ENCODE measurements at regions not wholly inside any gene's neighbourhood (a gene's known extent, or its start where the extent isn't known, plus 50 kb on each side); places are given as distances from the start of the nearest gene placed in this dataset.
"Not testable (repeated sequence)": the region's sequence is repeated elsewhere in the genome, so short reads cannot be mapped to it uniquely, and the experiment has no call there.

DNA sequence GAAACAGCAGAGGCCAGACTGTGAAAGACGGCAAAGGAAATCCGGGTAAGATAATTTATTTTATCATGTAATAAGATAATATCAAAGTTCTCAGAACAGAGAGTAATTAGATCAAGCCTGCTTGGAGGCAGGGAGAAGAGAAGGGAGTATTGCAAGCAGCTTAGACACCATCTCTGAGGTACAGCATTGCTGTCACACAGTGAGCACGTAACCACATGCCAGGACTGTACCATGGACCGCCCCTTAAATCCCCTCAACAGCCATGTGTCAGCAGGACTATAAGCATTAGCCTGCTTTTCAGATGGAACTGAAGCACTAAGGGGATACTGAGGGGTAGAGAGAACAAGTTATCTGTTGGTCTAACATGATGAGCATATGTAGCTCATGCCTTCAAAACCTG is 141.5 kb downstream of the C6orf118 start:
- DNase-seq (ENCODE audit: low read depth): no peak

DNA sequence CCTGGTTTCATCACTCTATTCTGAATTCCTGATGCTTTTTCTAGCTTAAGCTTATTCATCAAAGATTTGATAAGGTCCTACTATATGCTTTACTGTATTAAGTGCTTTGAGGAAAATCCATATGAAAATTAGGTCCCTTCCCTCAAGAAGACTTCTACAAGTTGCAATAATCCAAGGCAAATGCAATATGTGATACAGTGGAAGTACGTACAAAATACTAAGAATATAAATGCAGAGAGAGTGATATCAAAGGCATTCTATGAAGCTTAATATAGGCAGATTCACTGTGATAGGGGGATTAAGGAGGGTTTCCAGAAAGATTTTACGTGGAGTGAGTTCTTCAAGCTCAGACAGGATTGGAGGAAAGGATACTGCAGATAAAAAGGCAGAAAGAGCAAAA is 142.1 kb downstream of the C6orf118 start:
- DNase-seq (ENCODE audit: low read depth): no peak

DNA sequence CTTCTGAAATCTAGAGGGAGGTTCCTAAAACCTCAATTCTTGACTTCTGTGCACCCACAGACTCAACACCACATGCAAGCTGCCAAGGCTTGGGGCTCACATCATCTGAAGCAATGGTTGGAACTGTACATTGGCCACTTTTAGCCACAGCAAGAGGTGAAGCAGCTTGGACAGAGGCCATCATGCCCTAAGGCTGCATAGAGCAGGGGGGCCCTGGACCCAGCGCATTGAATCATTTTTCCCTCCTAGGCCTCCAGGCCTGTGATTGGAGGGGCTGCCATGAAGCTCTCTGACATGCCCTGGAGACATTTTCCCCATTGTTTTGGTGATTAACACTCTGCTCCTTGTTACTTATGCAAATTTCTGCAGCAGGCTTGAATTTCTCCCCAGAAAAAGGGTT is 145.9 kb downstream of the C6orf118 start:
- no peak for DNase-seq (ENCODE audit: low read depth)

DNA sequence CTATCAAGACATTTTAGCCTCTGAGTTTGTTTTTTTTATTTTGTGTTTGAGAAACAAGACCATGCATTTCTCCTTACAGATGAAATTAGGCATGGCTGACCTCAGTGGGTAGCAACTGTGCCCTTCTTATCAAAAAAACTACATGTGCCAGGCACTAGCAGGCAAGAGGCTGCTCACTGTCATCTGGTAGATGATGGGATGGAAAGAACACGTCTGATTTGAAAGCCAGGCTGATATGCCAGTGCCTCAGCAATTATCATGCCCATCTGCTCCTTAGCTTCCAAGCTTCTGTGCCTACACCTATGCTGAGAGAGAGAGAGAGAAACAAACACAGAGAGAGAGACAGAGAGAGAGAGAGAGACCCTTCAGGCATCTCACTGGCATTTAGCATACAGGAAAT is 149.9 kb downstream of the C6orf118 start:
- no peak for DNase-seq (ENCODE audit: low read depth)

DNA sequence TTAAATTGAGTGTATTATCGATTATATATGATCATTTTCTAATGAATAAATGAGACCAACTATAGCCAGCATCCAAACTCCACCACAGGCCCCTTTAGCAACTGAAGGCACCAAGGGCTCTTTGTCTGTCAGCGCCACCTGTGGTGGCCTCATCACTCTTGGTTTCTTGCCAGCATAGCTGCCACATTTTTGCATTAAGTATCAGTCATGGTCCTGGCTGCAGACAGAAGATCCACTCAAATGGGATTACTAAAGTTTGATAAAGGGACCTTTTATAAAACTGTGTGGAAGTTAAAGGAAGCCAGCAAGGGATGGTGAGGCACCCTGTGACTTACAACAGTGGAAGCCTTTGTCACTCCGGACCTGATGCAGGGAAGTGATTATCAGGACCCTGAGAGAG is 162.9 kb downstream of the C6orf118 start:
- DNase-seq (ENCODE audit: low read depth): no peak

DNA sequence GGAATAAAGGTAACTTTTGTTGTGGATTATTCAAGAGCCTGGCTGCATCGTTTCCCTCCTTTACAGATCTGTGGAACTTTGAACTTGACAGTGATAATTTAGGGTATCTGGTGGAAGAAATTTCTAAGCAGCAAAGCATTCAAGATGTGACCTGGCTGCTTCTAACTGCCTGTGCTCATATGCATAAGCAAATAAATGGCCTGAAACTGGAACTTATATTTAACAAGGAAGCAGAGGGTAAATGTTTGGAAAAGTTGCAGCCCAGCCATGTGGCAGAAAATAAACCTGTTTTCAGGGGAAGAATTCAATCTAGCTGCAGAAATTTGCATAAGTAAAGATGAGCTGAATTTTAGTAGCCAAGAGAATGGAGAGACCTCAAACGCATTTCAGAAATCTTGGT is 173.5 kb downstream of the C6orf118 start:
- DNase-seq (ENCODE audit: low read depth): no peak

DNA sequence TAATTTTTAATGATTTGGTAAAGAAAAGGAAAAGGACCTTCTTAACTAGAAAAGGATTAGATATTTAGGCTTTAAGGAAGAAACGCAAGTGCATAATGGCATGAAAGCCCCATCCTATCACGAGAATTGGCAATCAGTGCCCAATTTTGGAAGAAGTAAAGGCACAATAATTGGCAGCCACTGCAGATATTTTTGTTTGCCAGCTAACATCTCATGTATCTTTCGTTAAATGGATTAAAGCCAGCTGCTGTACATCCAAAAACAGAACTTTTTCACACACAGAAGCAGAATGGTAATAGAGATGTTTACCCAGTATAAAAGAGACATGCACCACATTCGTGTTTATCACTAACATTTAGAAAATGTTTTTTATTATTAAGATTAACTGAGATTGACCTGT is 180.3 kb downstream of the C6orf118 start:
- no peak for DNase-seq (ENCODE audit: low read depth)

DNA sequence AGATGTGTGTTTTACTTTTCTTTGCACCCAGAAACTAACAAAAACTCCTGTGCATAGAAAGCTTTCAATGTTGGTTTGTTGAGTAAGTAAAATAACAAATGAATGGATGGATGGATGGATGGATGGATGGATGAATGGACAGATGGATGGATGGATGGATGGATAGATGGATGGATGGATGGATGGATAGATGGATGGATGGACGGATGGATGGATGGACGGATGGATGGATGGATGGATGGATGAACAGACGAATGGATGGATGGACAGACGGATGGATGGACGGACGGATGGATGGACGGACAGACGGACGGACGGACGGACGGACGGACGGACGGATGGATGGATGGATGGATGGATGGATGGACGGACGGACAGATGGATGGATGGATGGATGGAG is 181.7 kb downstream of the C6orf118 start:
- not testable (repeated sequence) for DNase-seq (ENCODE audit: low read depth)

DNA sequence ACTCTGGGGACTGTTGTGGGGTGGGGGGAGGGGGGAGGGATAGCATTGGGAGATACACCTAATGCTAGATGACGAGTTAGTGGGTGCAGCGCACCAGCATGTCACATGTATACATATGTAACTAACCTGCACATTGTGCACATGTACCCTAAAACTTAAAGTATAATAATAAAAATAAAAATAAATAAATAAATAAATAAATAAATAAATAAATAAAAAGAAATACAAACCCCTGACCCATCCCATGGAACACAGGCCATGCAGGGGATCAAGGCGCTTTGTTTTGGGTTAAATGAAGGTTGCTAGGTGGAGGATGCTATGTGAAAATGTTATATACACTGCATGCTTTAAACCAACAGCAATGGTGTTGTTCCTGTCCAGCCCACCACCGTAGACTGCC is 184.7 kb downstream of the C6orf118 start:
- not testable (repeated sequence) for DNase-seq (ENCODE audit: low read depth)

DNA sequence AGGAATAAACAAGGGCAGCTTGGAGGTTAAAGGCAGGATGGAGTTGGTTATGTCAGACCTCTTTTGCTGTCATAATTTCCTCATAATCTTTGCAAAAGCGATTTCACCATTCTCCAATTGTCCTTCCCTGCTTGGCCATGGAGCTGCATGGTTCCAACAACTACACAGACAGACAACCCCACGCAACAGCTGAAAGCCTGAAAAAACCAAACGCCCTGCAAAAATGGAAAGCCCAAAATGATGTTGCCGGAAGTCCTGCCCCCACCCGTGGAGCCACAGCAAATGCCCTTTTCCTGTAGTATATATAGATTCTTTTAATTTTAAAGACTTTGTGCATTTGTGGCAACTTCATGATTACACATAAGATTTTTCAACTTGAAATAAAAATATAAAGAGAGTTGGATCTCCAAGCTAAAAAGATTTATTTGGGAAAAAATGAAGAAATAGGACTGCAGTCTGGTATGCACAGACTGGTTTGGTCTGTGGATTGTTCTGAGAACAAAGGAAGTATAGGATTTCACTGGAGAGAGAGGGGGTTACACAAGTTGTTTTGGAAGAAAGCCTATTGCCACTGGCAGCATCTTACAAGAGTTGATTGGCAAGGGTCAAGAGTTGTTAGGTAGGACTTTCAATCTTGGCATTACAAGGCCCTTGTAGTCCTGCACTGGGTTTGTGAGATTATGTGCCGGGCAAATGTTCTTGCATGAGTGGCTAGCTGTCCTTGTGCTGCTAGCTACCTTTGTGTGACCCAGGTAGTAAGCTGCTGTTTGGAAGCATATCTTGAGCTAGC is 190.0 kb downstream of the C6orf118 start:
- DNase-seq (ENCODE audit: low read depth): no peak

DNA sequence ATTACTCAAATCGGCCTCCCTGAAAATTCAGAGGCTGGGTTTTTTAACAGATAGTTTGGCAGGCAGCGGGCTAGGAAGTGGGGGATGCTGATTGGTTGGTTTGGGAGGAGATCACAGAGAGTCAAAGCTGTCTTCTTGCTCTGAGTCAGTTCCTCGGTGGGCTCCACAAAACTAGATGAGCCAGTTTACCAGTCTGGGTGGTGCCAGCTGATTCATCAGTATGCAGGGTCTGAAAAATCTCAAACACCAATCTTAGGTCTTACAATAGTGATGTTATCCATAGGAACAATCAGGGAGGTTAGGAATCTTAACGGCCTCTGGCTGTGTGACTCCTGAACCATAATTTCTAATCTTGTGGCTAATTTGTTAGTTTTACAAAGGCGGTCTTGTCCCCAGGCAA is 190.7 kb downstream of the C6orf118 start:
- DNase-seq (ENCODE audit: low read depth): no peak

DNA sequence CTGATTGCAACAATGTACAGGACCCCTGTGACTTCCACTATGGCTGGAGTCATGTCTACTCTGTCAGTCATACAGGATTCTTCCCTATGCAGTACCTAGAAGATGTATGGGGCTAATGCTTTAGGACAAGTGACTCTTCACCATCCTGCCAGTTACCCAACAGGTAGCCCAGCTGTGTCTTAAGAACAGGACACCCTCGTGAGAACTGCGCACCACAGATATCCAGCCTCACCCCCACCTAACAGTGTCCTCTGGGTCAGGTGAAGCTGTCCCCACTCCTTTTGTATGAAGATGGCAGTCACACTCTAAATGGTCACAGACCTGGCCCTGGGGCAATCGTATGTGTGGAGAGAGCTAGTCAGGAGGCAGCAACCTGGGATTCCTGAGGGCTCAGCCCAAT is 191.6 kb downstream of the C6orf118 start:
- no peak for DNase-seq (ENCODE audit: low read depth)

DNA sequence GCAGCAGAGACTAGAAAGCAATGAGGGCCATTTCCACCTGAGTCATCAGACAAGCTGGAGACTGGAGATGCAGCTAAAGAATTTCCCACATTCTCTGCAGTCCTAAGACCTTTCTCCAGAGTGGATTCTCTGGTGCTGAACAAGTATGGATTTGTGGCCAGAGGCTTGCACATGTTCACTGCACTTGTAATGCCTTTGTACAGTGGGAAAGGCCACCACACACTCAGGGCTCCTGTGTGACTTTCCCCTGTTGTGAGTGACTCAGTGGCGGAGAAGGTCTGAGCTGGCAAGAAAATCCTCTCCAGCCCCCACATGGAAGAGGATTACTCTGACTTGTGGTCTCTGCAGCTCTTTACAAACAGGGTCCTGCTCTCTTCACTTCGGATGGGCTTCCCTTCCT is 192.3 kb downstream of the C6orf118 start:
- no peak for DNase-seq (ENCODE audit: low read depth)

DNA sequence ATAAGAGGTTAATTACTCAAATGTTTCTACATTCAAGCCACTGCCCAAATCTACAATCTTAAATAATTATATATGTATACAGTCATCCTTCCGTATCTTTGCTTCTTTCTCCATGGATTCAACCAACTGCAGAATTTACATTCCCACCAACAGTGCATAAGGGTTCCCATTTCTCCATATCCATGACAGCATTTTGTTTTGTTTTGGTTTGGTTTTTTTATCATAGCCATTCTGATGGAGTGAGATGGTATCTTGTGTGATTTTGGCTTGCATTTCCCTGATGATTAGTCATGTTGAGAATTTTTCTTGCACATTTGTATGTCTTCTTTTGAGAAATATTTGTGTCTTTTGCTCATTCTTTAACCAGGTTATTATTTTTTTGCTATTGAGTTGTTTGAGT is 198.5 kb downstream of the C6orf118 start:
- DNase-seq (ENCODE audit: low read depth): no peak

DNA sequence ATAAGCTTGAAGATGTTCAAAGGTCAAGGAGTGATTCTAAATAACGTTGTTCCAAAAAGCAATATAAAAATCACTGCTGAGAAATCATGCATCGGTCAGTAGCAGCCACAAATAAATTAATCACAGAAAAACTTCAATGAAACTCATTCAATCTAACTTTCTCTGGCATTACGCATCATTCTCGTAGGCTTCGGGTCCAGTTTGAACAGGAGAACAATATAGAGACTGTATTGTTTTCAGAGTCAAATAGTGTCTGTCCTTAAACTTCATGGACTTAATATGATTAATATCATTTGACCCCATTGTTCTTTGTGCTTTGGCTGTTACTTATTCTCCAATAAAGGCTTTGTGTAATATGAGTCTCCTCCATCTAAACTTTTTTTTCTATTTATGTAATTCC is 200.4 kb downstream of the C6orf118 start:
- DNase-seq (ENCODE audit: low read depth): no peak

DNA sequence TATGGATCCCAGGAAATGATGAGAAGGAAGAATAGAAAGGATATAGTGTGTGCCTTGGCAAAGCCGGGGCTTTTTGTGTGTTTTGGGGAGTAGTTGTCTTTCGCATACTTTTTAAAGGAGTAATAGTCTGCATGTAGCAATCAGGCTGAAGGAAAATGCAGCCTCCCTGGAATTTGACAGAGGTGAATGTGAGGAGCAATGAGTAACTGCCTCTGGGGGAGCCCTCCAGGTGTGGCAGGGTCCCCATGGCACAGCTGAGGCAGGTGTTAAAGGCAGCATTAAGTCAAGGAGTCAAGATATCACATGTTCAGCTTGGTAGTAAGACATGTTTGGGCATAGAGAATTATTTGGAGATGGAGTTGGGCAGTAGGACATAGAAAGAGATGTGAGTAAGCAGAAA is 203.1 kb downstream of the C6orf118 start:
- no peak for DNase-seq (ENCODE audit: low read depth)

DNA sequence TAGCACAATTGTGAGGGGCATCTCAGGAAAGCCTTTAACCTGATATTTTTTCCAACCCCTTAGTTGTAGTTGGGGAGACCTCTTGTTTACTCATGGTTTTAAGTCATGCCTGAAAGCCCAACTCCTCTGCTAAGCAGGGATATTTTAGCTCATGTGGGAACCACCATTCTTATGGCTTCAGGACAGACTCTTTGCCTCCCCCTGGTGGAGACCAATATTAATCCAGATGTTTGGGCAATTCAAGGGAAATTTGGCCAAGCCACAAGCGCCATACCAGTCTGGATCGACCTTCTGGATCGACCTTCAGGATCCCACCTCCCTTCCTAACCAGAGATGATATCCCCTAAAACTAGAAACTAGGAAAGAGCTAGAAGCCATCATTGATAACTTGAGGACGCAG is 211.2 kb downstream of the C6orf118 start:
- no peak for DNase-seq (ENCODE audit: low read depth)

DNA sequence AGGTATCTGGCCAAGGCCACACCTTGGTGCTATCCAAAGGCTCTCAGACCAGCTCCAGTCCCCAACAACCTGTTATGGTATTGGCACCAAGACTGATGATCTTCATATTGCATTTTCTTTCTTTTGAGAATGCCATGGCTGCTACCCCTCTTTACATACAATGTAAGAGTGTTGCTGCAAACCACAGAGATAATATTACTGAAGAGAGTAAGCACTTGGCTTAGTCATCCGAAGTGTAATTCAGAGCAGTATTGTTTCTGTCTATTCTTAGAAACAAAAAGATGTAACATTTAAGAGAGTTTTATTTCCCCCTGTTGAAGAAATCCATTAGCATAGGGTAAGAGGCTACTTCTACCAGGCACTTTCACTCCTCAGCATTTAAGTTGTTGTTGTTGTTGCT is 212.5 kb downstream of the C6orf118 start:
- no peak for DNase-seq (ENCODE audit: low read depth)

DNA sequence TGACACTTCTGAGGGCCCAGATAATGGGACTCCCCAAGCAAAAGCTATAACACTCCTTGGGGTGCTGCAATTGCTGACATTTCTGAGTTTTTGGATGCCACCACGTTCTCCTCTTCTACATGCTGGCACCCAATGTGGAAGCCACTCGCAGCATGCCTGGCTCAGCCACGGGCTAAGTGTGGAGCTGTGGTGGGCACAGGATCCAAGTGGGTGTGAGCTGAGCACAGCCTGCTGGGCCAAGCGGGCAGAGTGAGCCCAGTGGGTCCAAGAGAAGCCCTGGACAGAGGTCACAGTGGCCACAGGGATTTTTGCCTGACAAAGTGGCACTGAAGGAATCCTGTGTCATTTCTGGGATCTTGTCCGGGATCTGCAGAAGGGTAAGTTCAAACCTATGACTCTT is 213.2 kb downstream of the C6orf118 start:
- no peak for DNase-seq (ENCODE audit: low read depth)

DNA sequence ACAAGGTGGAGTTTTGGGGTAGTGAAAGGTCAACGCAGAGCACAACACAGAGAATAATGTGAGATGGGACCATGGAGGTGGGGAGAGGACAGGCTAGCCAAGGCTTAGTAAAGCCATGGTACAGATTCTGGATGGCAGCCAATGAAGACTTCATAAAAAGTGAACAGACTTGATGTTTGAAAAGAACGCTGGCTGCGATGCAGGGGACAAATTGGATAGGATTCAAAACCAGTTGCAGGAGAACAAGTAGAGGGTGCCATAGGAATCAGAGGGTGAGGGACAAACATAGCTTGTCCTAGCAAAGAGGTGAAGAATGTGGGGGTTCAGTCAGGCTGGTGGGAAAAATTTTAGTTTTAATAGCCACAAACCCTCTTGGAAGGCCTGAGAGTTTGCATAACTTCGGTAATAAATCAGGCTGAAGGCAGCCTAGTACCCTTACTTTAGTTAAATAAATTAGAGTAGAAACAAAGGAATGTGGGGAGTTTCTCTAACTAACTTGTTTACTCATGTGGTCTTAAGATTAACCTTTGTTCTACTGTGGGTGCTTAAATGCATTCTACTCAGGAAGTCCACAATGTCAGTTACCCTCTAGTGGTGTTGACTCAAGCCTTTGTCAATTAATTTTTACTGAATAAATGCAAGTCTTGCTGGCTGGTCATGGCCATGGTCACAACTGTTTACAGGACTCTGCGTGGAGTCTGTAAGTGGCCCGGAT is 216.4 kb downstream of the C6orf118 start:
- DNase-seq (ENCODE audit: low read depth): no peak

DNA sequence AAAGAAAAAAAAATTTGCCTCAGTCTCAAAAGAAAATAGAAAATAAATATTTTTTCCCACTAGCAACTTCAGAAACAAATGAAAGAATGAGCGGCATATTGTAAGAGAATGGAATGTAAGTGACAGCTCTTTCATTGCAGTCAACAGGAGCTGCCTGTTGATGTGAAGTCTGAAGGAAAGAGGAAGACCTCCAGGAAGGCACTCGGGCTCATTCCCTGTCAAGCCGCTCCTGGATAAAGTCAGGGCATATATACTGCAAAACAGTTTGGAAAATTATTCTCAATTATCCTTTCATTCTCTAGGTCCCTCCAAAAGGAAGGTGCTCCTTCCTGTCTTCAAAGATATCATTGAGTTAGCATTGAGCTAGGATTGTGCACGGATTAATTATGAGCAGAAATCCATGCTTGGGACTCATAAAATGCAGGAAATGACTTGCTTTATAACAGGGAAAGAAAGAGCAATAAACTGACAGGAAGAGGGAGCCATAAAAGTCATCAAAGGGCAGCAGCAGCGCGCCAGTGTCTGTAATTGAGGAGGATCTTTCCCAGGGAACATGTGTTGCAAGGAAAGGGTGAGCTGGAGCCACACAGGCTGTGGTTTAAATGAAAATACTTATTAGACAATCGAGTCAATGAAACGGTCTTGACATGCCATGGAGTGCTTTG is 218.2 kb downstream of the C6orf118 start:
- no peak for DNase-seq (ENCODE audit: low read depth)

DNA sequence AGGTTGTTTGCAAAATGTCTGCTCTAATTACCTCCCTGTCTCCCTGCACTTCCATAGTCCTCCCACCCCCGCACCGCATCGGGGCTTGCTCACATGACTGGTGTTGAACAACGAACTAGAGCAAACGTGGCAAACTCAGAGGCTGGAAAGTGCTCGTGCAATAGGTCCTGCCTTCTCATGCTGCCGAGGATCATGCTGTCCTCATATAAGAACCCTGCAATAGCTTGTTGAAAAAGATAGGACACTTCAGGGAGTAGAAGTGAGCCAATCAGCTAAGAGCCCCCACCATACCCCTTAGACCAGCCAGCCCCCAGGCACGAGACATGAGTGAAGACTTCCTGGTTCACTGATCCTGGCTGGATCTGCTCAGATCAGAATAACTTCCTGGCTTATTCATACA is 219.2 kb downstream of the C6orf118 start:
- DNase-seq (ENCODE audit: low read depth): no peak

DNA sequence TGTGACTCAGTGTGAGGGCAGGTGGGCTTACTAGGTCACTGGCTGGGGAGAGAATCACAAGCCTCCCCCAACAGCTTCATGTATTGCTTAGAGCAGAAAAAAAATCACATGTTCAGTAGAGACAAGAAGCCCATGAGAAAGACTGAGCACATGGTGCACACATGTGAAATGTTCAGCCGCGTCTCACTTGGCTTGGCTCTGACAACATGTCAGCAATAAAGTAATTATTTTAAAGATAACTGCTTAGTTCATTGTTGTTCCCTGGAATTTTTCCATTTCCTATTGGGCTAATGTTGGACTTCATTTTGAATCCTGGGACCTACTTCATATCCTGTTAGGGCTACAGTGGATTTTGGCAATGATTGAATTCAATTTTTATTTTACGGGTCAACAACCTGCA is 222.6 kb downstream of the C6orf118 start:
- DNase-seq (ENCODE audit: low read depth): no peak

All from activated T-cell treated with anti-CD3 and anti-CD28 coated beads for 24 hours (primary cell).